ENCODE measurements at regions not wholly inside any gene's neighbourhood (a gene's known extent, or its start where the extent isn't known, plus 50 kb on each side); places are given as distances from the start of the nearest gene placed in this dataset.

DNA sequence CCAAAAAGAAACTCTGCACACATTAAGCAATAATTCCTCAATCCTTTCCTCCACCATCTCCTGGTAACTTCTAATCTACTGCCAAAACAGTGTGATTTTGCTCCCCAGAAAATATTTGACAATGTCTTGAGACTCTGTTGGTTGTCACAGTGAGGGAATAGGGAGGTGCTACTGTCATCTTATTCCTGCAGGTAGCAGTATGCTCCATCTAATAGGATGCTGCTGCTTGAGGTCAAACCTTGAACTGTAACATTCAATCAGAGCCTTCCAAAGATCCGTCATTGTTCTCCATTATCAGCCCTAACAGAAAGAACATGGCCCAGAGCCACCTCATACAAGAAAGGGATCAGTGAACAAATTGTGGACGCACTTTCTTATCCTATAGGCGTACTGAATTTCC, 514.7 kb upstream of the GRIN3A start:
- H2BK120ac ChIP-seq (ENCODE audit: low read depth, low read length): no peak overlapping the region
- H3K9me3 ChIP-seq (replicated peaks in 1 of 2; ENCODE audit: control insufficient read depth in 2 of 2, insufficient read depth in 1 of 2, low read depth in 1 of 2, low read length in 2 of 2): no peaks in the 10 kb centered on the region
- H3K36me3 ChIP-seq (replicated peaks in 1 of 2; ENCODE audit: control insufficient read depth in 2 of 2, insufficient read depth in 2 of 2, low read length in 2 of 2): no peaks in the 10 kb centered on the region
- H2AK5ac ChIP-seq (ENCODE audit: low read depth, low read length): no peak overlapping the region
- H3K79me1 ChIP-seq (ENCODE audit: low read depth, low read length): no peaks in the 10 kb centered on the region
- H3K4me1 ChIP-seq (ENCODE audit: control insufficient read depth in 2 of 2, insufficient read depth in 1 of 2, low read depth in 1 of 2, low read length in 2 of 2): peaks cover 0 to 2% of the 10 kb centered on the region in 2 donors
- no peak overlapping the region for H3K14ac ChIP-seq (ENCODE audit: low read length)
- no CpG with 5 or more reads among the region's 3 CpGs for WGBS, 2 donors (ENCODE audit: extremely low coverage in 2 of 2, insufficient read length in 2 of 2, insufficient replicate concordance in 1 of 2)
- DNase-seq (ENCODE audit: low spot score): no peak
- H2BK15ac ChIP-seq (ENCODE audit: low read length): no peak overlapping the region
- H3K27ac ChIP-seq (replicated peaks; ENCODE audit: low read length): no peak overlapping the region
- H3K4me3 ChIP-seq (ENCODE audit: low read length in 2 of 2): no peak overlapping the region
- no peak overlapping the region for H2AFZ ChIP-seq (ENCODE audit: low read length)
- no peaks in the 10 kb centered on the region for H3K27me3 ChIP-seq (ENCODE audit: control insufficient read depth in 3 of 3, insufficient read depth in 3 of 3, low read depth in 1 of 3, low read length in 3 of 3)
- H2BK5ac ChIP-seq (ENCODE audit: low read length): no peak overlapping the region
- no peak overlapping the region for H3K18ac ChIP-seq (ENCODE audit: low read length)
- H2BK12ac ChIP-seq (ENCODE audit: low read length): no peak overlapping the region
- no peak overlapping the region for H3K4ac ChIP-seq (ENCODE audit: low read length)
- H3K23ac ChIP-seq (ENCODE audit: low read depth, low read length, poor library complexity): no peak overlapping the region
- no peak overlapping the region for H3K4me2 ChIP-seq (ENCODE audit: insufficient read depth, low read length, poor library complexity, severe bottlenecking)
- no peak overlapping the region for H4K8ac ChIP-seq (ENCODE audit: low read depth, low read length)
- H4K91ac ChIP-seq (ENCODE audit: low read depth, low read length, poor library complexity): no peak overlapping the region
- no peak overlapping the region for H3K9ac ChIP-seq (ENCODE audit: low read depth, low read length, poor library complexity)

DNA sequence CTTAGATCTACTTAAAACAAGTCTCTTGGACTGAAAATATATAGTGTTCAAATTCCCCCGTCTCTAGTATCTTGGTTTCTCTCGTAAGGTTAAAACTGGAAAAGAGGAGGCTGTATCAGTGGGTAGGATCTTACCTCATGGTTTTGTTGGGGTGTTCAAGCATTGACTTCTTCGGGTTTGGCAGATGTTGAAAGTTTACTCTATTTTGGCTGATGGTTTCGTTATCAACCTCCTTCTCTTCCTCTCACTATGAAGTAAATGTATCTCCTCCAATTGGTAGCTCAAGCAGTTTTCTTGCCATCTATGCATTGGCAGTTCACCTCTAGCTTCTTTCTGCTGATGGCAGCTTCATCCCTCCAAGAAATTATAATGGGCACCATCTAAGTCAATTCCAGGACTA, 506.5 kb upstream of the GRIN3A start:
- no peak overlapping the region for H3K27ac ChIP-seq (replicated peaks; ENCODE audit: low read length)
- no peak overlapping the region for H3K4ac ChIP-seq (ENCODE audit: low read length)
- no peaks in the 10 kb centered on the region for H3K27me3 ChIP-seq (ENCODE audit: control insufficient read depth in 3 of 3, insufficient read depth in 3 of 3, low read depth in 1 of 3, low read length in 3 of 3)
- H2AK5ac ChIP-seq (ENCODE audit: low read depth, low read length): no peak overlapping the region
- H2BK120ac ChIP-seq (ENCODE audit: low read depth, low read length): no peak overlapping the region
- no peak overlapping the region for H2BK12ac ChIP-seq (ENCODE audit: low read length)
- DNase-seq (ENCODE audit: low spot score): no peak
- H3K23ac ChIP-seq (ENCODE audit: low read depth, low read length, poor library complexity): no peak overlapping the region
- H3K36me3 ChIP-seq (replicated peaks in 1 of 2; ENCODE audit: control insufficient read depth in 2 of 2, insufficient read depth in 2 of 2, low read length in 2 of 2): no peaks in the 10 kb centered on the region
- no peak overlapping the region for H3K14ac ChIP-seq (ENCODE audit: low read length)
- no peak overlapping the region for H2AFZ ChIP-seq (ENCODE audit: low read length)
- H3K18ac ChIP-seq (ENCODE audit: low read length): no peak overlapping the region
- H3K9ac ChIP-seq (ENCODE audit: low read depth, low read length, poor library complexity): no peak overlapping the region
- no peak overlapping the region for H4K91ac ChIP-seq (ENCODE audit: low read depth, low read length, poor library complexity)
- H3K4me1 ChIP-seq (ENCODE audit: control insufficient read depth in 2 of 2, insufficient read depth in 1 of 2, low read depth in 1 of 2, low read length in 2 of 2): no peaks in the 10 kb centered on the region
- no peaks in the 10 kb centered on the region for H3K79me1 ChIP-seq (ENCODE audit: low read depth, low read length)
- H3K4me3 ChIP-seq (ENCODE audit: low read length in 2 of 2): no peak overlapping the region
- H2BK5ac ChIP-seq (ENCODE audit: low read length): no peak overlapping the region
- no peak overlapping the region for H3K4me2 ChIP-seq (ENCODE audit: insufficient read depth, low read length, poor library complexity, severe bottlenecking)
- H2BK15ac ChIP-seq (ENCODE audit: low read length): no peak overlapping the region
- no peak overlapping the region for H4K8ac ChIP-seq (ENCODE audit: low read depth, low read length)
- no CpG with 5 or more reads among the region's 4 CpGs for WGBS, 2 donors (ENCODE audit: extremely low coverage in 2 of 2, insufficient read length in 2 of 2, insufficient replicate concordance in 1 of 2)
- H3K9me3 ChIP-seq (replicated peaks in 1 of 2; ENCODE audit: control insufficient read depth in 2 of 2, insufficient read depth in 1 of 2, low read depth in 1 of 2, low read length in 2 of 2): no peaks in the 10 kb centered on the region

DNA sequence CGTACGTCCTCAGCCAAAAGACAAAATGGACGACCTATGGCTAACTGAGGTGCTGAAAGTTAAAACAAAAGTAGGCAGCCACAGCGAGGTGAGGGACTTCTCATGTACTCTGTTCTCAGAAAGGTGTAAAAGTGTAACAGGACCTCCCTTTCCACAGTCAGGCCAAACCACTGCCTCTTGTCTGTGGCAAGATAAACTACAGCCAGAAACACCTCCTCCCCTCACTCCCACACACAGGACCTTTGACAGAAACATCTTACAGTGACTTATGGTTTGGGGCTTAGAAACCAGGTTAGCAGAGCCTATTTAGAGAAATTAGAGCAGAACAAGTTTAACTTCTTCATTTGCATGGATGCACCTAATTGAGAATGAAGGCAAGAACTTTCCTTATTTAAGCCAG, 499.1 kb upstream of the GRIN3A start:
- Histone ChIP-seq H3K4me3 (ENCODE audit: low read length in 2 of 2) (no peak overlapping the region), H3K18ac (ENCODE audit: low read length) (no peak overlapping the region), H2BK5ac (ENCODE audit: low read length) (no peak overlapping the region), H3K9ac (ENCODE audit: low read depth, low read length, poor library complexity) (no peak overlapping the region), H3K4me2 (ENCODE audit: insufficient read depth, low read length, poor library complexity, severe bottlenecking) (no peak overlapping the region), H2BK15ac (ENCODE audit: low read length) (no peak overlapping the region), H3K9me3 (replicated peaks in 1 of 2; ENCODE audit: control insufficient read depth in 2 of 2, insufficient read depth in 1 of 2, low read depth in 1 of 2, low read length in 2 of 2) (no peaks in the 10 kb centered on the region), H3K36me3 (replicated peaks in 1 of 2; ENCODE audit: control insufficient read depth in 2 of 2, insufficient read depth in 2 of 2, low read length in 2 of 2) (no peaks in the 10 kb centered on the region), H2BK120ac (ENCODE audit: low read depth, low read length) (no peak overlapping the region), H2BK12ac (ENCODE audit: low read length) (no peak overlapping the region), H3K23ac (ENCODE audit: low read depth, low read length, poor library complexity) (no peak overlapping the region), H3K14ac (ENCODE audit: low read length) (no peak overlapping the region), H4K91ac (ENCODE audit: low read depth, low read length, poor library complexity) (no peak overlapping the region), H3K27ac (replicated peaks; ENCODE audit: low read length) (no peak overlapping the region), H3K27me3 (ENCODE audit: control insufficient read depth in 3 of 3, insufficient read depth in 3 of 3, low read depth in 1 of 3, low read length in 3 of 3) (no peaks in the 10 kb centered on the region), H4K8ac (ENCODE audit: low read depth, low read length) (peak overlapping the region; percentile 65), H3K79me1 (ENCODE audit: low read depth, low read length) (no peaks in the 10 kb centered on the region), H3K4me1 (ENCODE audit: control insufficient read depth in 2 of 2, insufficient read depth in 1 of 2, low read depth in 1 of 2, low read length in 2 of 2) (no peaks in the 10 kb centered on the region), H3K4ac (ENCODE audit: low read length) (no peak overlapping the region), H2AK5ac (ENCODE audit: low read depth, low read length) (no peak overlapping the region), H2AFZ (ENCODE audit: low read length) (no peak overlapping the region)
- no CpG with 5 or more reads among the region's 4 CpGs for WGBS, 2 donors (ENCODE audit: extremely low coverage in 2 of 2, insufficient read length in 2 of 2, insufficient replicate concordance in 1 of 2)
- DNase-seq (ENCODE audit: low spot score): no peak

DNA sequence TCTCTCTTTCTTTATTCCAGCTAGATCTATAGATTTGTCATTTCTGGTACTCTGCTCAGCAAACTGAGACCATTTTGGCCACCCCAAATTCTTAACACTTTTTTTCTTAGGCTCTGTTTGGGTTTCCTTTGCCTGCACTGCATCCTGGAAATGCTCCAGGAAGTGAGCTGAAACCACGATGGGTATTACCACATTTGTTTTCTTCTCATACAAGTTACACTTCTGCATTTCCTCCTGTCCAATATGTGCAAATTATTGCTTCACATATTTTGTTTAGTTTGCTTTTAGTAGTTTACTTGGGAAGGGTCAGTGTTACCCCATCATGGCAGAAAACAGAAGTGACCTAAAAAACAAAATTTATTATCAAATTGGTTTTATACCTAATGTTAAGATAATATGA, 498.6 kb upstream of the GRIN3A start:
- no peak overlapping the region for H2BK15ac ChIP-seq (ENCODE audit: low read length)
- H2BK12ac ChIP-seq (ENCODE audit: low read length): no peak overlapping the region
- no peak overlapping the region for H3K9ac ChIP-seq (ENCODE audit: low read depth, low read length, poor library complexity)
- no peak overlapping the region for H2AK5ac ChIP-seq (ENCODE audit: low read depth, low read length)
- no peak overlapping the region for H3K4ac ChIP-seq (ENCODE audit: low read length)
- no peak overlapping the region for H3K4me3 ChIP-seq (ENCODE audit: low read length in 2 of 2)
- WGBS, 2 donors (ENCODE audit: extremely low coverage in 2 of 2, insufficient read length in 2 of 2, insufficient replicate concordance in 1 of 2): no CpG with 5 or more reads among the region's 1 CpG
- no peak overlapping the region for H4K91ac ChIP-seq (ENCODE audit: low read depth, low read length, poor library complexity)
- no peak overlapping the region for H2BK120ac ChIP-seq (ENCODE audit: low read depth, low read length)
- H3K9me3 ChIP-seq (replicated peaks in 1 of 2; ENCODE audit: control insufficient read depth in 2 of 2, insufficient read depth in 1 of 2, low read depth in 1 of 2, low read length in 2 of 2): no peaks in the 10 kb centered on the region
- no peaks in the 10 kb centered on the region for H3K4me1 ChIP-seq (ENCODE audit: control insufficient read depth in 2 of 2, insufficient read depth in 1 of 2, low read depth in 1 of 2, low read length in 2 of 2)
- H2AFZ ChIP-seq (ENCODE audit: low read length): no peak overlapping the region
- H3K36me3 ChIP-seq (replicated peaks in 1 of 2; ENCODE audit: control insufficient read depth in 2 of 2, insufficient read depth in 2 of 2, low read length in 2 of 2): no peaks in the 10 kb centered on the region
- no peak for DNase-seq (ENCODE audit: low spot score)
- no peak overlapping the region for H3K14ac ChIP-seq (ENCODE audit: low read length)
- no peak overlapping the region for H2BK5ac ChIP-seq (ENCODE audit: low read length)
- H3K27ac ChIP-seq (replicated peaks; ENCODE audit: low read length): no peak overlapping the region
- H4K8ac ChIP-seq (ENCODE audit: low read depth, low read length): no peak overlapping the region
- H3K79me1 ChIP-seq (ENCODE audit: low read depth, low read length): no peaks in the 10 kb centered on the region
- H3K23ac ChIP-seq (ENCODE audit: low read depth, low read length, poor library complexity): no peak overlapping the region
- H3K27me3 ChIP-seq (ENCODE audit: control insufficient read depth in 3 of 3, insufficient read depth in 3 of 3, low read depth in 1 of 3, low read length in 3 of 3): no peaks in the 10 kb centered on the region
- H3K18ac ChIP-seq (ENCODE audit: low read length): no peak overlapping the region
- no peak overlapping the region for H3K4me2 ChIP-seq (ENCODE audit: insufficient read depth, low read length, poor library complexity, severe bottlenecking)

Measured in neuronal stem cell (in vitro differentiated cells).